Activated T-cell treated with anti-CD3 and anti-CD28 coated beads, Interleukin-2, amount 50 U/mL, for 4 hours (primary cell): ENCODE measurements at regions not wholly inside any gene's neighbourhood (a gene's known extent, or its start where the extent isn't known, plus 50 kb on each side); places are given as distances from the start of the nearest gene placed in this dataset.
A peak's percentile ranks its signal among the peaks of the same experiment; 100 is the strongest.

Source experiments
- ATAC-seq, 2 donors: fragments of 200-7000 bp; cut with Tn5 transposase; one replicate each; pipeline ENCODE4 v1.10.0; 2021
- DNase-seq: peaks from one replicate; pipeline ENCODE4 v3.0.0-alpha.2; 2020
- H3K27me3 Mint-ChIP-seq: one replicate; pipeline ENCODE4 v1.8.0; 2021; ENCODE audit warnings: low read depth, mixed read lengths
- H3K36me3 Mint-ChIP-seq: one replicate; pipeline ENCODE4 v1.8.0; 2022; ENCODE audit warnings: mixed read lengths; ENCODE audit not compliant: insufficient read depth
- H3K4me1 Mint-ChIP-seq: one replicate; pipeline ENCODE4 v1.8.0; 2021; ENCODE audit warnings: low read depth, mixed read lengths
- H3K4me3 Mint-ChIP-seq: one replicate; pipeline ENCODE4 v1.8.0; 2021; ENCODE audit warnings: mild to moderate bottlenecking, moderate library complexity, mixed read lengths
- H3K9me3 Mint-ChIP-seq: one replicate; pipeline ENCODE4 v1.8.0; 2021; ENCODE audit warnings: mixed read lengths

DNA sequence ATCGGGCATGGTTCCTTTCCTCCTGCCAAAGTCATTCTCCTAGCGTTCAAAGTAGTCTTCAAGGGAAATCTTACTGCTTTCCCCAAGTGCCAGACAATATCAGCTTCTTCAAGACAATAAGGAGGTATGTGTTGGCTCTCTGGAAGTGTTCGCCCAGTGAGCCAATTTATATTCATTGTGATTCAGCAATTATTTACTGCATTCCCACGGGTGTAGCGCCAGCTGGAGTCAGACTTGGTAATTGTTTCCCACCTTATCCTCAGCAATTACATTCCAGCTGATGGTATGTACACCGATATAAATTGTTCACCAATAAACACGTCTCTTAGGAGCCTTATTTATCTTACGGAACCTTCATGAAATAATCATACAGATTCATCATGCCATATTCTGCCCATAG is 103.6 kb upstream of the CTNNB1 start:
- H3K9me3 Mint-ChIP-seq, result no peaks in the 10 kb centered on the region
- no peaks in the 10 kb centered on the region for H3K27me3 Mint-ChIP-seq
- no peak for ATAC-seq
- no peaks in the 10 kb centered on the region for H3K4me1 Mint-ChIP-seq
- no peak overlapping the region for H3K4me3 Mint-ChIP-seq
- H3K36me3 Mint-ChIP-seq, result no peaks in the 10 kb centered on the region
- no peak for DNase-seq

DNA sequence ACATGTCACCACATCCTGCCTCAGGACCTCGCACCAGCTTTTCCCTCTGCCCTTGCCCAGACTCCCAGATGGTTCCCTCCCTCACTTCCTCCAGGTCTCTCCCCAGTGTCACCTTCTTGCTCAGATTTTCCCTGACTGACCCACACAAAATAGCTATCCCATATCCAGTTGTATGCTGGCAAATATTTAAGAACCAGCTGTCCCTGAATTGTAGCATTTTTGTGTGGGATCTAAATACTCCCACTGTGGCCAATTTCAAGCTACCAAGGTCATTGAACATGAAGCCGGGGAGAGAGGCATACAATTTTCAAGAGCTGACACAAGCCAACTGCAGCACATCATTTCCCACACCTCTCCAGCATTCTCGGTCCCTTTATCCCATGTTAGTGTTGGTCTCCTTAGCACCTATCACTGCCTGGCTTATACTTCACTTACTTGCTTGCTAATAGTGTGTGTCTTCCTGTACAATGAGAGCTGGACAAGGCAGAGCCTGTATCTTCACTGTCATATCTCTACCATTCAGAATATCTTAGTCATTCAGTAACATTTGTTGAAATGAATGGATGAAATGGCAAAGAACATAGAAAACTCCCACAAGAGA is 101.3 kb upstream of the CTNNB1 start:
- DNase-seq (no peak), ATAC-seq (no peak)
- Mint-ChIP-seq H3K27me3 (no peaks in the 10 kb centered on the region), H3K4me1 (no peaks in the 10 kb centered on the region), H3K9me3 (no peaks in the 10 kb centered on the region), H3K36me3 (no peaks in the 10 kb centered on the region), H3K4me3 (no peak overlapping the region)

DNA sequence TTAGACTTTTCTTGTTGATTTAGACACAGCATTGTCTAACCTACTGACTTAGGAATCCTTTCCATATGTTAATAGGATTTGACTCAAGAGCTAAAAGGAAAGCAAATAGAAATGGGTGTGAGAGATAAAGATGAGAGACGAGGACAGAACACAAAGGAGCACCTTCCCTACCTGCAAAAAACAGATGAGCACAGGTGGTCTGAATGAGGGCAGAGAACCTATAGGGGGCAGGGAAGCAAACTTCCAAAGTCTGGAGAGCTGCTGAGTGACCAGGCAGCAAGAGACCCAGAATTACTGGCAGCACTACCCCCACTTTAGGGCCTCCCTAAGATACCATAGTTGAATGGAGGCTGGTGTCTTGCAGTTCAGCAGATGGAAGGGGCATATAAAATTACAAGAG is 98.1 kb upstream of the CTNNB1 start:
- ATAC-seq (no peak), DNase-seq (no peak)
- Mint-ChIP-seq H3K4me1 (no peaks in the 10 kb centered on the region), H3K9me3 (no peaks in the 10 kb centered on the region), H3K27me3 (no peaks in the 10 kb centered on the region), H3K4me3 (no peak overlapping the region), H3K36me3 (no peaks in the 10 kb centered on the region)

DNA sequence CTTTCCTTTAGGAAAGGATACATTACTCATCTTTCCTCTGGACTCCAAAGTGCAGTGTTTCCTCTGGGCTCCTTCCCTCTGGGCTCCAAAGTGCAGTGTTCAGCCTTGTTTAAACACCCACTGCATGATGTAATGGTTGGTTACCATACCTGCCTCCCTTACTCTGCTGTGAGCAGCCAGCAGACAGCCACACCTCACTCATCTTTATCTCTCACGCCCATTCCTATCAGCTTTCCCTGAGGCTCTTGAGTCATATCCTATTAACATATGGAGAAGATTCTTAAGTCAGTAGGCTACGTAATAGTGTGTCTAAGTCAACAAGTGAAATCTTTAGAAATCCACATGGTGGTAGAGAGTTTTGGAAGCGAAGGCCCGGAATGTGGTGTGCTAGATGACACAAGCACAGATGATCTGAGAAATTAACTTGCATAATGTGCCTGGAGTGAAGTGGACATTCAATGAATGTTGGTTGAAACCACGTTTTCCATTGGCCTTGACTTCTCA is 97.2 kb upstream of the CTNNB1 start:
- Mint-ChIP-seq H3K9me3 (no peaks in the 10 kb centered on the region), H3K4me3 (no peak overlapping the region), H3K27me3 (no peaks in the 10 kb centered on the region), H3K4me1 (no peaks in the 10 kb centered on the region), H3K36me3 (no peaks in the 10 kb centered on the region)
- no peak for DNase-seq
- no peak for ATAC-seq

DNA sequence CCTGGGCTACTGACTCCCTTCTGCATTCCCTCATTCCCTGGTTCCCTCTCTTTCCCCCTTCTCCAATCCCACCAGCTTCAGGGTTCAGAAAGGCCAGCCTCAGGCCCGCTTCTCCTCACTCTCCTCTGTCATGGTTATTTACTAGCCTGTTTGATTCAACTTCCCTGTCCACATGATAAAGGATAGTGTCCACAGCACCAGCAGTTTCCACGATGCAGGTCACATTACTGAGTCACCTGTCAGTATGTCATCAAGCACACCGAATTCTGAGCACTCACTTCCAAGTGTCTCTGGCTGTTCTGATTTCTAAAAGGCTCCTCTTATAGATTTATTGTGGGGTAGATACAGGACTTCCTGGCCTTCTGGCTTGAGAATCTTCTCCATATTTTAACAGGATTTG is 96.6 kb upstream of the CTNNB1 start:
- ATAC-seq (no peak), DNase-seq (no peak)
- Mint-ChIP-seq H3K9me3 (no peaks in the 10 kb centered on the region), H3K4me3 (no peak overlapping the region), H3K27me3 (no peaks in the 10 kb centered on the region), H3K4me1 (no peaks in the 10 kb centered on the region), H3K36me3 (no peaks in the 10 kb centered on the region)

DNA sequence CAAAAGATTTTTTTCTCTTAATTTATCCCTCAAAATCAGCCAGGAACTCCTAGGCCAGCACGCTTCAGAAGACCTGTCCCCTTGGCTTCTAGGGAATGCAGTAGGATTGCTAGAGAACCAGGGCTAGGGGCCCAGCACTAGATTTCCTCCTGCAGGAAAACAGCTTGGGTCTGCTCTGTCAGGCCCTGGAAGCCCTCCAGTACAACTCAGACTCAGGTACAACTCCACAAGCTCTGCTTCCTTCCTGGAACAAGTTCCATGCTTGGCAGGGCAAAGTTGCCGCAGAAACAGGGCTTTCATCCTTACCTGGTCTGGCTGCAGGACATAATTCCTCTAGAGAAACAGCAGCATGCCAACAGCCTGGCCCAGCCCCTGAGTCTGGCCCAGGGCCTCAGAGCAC is 96.1 kb upstream of the CTNNB1 start:
- H3K27me3 Mint-ChIP-seq, result no peaks in the 10 kb centered on the region
- H3K4me1 Mint-ChIP-seq, result no peaks in the 10 kb centered on the region
- H3K9me3 Mint-ChIP-seq, result no peaks in the 10 kb centered on the region
- no peak for DNase-seq
- no peaks in the 10 kb centered on the region for H3K36me3 Mint-ChIP-seq
- no peak overlapping the region for H3K4me3 Mint-ChIP-seq
- ATAC-seq, result no peak

DNA sequence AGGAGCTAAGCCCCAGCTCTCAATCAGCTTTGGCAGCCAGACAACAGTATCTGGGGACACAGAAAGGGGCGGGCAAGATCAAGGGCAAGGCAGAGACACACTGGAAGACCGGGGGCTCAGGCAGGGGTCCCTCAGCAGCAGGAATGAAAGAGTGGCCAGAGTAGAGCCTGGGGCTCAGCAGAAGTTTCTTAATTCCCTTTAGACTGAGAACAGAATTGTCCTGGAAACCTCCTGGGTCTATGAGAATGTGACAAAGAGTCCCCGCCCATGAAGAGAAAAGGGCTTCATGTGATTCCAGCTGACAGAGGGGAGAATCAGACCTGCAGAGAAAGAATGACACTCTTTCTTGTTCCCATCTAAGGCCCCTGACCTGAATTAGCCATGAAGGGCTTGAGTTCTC is 95.2 kb upstream of the CTNNB1 start:
- Mint-ChIP-seq H3K9me3 (no peaks in the 10 kb centered on the region), H3K4me1 (no peaks in the 10 kb centered on the region), H3K27me3 (no peaks in the 10 kb centered on the region), H3K4me3 (no peak overlapping the region), H3K36me3 (no peaks in the 10 kb centered on the region)
- ATAC-seq (no peak), DNase-seq (no peak)

DNA sequence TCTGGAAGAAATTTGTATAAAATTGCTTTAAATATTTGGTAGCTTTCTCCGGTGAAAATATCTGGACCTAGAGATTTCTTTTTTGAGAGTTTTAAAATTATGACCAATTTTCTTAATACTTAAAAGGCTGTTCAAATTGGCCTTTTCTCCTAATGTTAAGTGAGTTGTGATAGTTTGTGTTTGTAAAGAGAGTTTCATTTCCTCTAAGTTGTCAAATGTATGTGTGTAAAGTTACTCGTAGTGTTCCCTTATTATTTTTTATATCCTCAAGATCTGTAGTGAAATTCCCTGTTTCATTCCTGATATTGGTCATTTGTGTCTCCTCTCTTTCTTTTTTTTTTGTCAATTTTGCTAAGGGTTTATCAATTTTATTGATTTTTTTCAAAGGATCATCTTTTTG is 92.6 kb upstream of the CTNNB1 start:
- Mint-ChIP-seq H3K4me1 (no peaks in the 10 kb centered on the region), H3K9me3 (no peaks in the 10 kb centered on the region), H3K4me3 (no peak overlapping the region), H3K36me3 (no peaks in the 10 kb centered on the region), H3K27me3 (peaks cover 2% of the 10 kb centered on the region)
- no peak for DNase-seq
- ATAC-seq, result no peak

DNA sequence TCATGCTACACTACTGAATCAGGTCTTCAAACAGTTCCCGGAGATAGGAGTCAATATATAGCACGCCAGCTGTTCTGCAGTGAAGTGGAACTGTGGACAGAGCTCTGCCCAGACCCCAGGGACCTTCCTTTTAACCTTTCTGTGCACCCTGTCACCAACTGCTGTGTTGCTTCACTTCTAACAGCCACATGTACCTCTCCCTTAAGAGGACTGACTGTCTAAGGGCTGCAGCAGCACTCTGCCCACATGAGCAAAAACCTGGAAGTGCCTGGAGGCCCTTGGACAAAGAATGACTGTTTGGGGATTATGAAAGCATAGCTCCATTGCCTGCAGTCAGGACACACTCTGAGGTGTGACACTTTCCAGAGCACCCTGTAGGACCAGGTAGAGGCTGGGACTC is 88.3 kb upstream of the CTNNB1 start:
- H3K27me3 Mint-ChIP-seq, result peaks cover 2% of the 10 kb centered on the region
- H3K4me1 Mint-ChIP-seq, result no peaks in the 10 kb centered on the region
- ATAC-seq, result no peak
- no peaks in the 10 kb centered on the region for H3K9me3 Mint-ChIP-seq
- DNase-seq, result no peak
- no peaks in the 10 kb centered on the region for H3K36me3 Mint-ChIP-seq
- no peak overlapping the region for H3K4me3 Mint-ChIP-seq

DNA sequence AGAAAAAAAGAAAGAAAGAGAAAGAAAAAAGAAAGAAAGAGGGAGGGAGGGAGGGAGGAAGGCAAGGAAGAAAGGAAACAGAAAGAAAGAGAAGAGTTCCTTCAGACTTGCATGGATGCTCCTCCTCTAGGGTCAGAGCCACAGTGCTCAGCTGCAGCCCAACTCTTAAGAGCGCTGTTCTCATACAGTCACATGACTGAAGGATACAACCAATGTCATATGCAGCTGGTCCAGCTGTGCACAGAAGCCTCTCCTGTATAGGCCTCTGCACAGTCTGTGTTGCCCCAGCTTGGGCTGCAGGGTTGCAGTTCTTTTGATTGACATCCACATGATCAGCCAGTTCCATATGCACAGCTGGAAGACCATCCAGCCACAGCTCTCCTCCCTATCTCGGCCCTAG is 86.8 kb upstream of the CTNNB1 start:
- Mint-ChIP-seq H3K9me3 (no peaks in the 10 kb centered on the region), H3K4me3 (no peak overlapping the region), H3K27me3 (peaks cover 2% of the 10 kb centered on the region), H3K36me3 (no peaks in the 10 kb centered on the region), H3K4me1 (peaks cover 13% of the 10 kb centered on the region)
- DNase-seq (no peak), ATAC-seq (no peak)

DNA sequence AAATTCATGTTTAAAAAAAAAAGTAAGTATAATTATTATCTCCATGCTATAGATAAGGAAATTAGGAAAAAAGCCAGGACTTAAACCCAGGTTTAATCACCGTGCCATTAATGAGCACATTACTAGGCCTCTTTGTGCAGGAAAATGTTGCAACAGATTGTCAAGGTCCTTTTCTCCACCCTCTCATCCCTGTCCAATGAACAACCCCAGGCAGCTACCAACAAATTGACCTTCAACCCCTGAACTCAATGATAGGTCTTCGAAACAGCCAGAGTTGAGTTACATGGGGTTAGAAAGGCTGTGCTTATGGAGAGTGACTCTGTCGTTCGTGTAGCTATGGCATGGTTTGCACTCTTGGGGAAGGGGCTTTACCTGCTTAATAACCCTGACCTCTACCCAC is 84.2 kb upstream of the CTNNB1 start:
- H3K4me1 Mint-ChIP-seq, result peaks cover 30% of the 10 kb centered on the region
- DNase-seq (no peak), ATAC-seq (no peak)
- no peaks in the 10 kb centered on the region for H3K27me3 Mint-ChIP-seq
- no peaks in the 10 kb centered on the region for H3K9me3 Mint-ChIP-seq
- no peak overlapping the region for H3K4me3 Mint-ChIP-seq
- no peaks in the 10 kb centered on the region for H3K36me3 Mint-ChIP-seq

DNA sequence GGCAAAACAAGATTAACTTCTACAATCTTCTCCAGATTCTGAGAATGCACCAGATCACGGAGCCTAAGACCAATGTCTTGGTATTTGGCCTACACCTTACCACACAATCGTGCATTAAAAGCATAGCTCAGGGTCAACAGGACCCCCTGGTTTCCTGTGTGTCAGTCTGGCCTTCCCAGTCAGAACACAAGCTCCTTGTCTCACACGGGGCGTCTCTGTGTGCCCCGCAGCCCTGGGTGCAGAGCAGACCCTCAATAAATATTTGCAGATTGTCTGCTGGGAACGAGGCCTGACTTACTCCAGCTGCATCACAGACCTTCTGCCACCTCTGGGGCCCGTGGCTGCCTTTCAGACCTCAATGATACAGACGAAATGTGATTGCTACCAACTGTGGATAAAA is 82.5 kb upstream of the CTNNB1 start:
- H3K27me3 Mint-ChIP-seq, result no peaks in the 10 kb centered on the region
- DNase-seq (no peak), ATAC-seq (no peak)
- no peaks in the 10 kb centered on the region for H3K9me3 Mint-ChIP-seq
- peaks cover 30% of the 10 kb centered on the region for H3K4me1 Mint-ChIP-seq
- H3K4me3 Mint-ChIP-seq, result peak overlapping the region; percentile 31
- no peaks in the 10 kb centered on the region for H3K36me3 Mint-ChIP-seq

DNA sequence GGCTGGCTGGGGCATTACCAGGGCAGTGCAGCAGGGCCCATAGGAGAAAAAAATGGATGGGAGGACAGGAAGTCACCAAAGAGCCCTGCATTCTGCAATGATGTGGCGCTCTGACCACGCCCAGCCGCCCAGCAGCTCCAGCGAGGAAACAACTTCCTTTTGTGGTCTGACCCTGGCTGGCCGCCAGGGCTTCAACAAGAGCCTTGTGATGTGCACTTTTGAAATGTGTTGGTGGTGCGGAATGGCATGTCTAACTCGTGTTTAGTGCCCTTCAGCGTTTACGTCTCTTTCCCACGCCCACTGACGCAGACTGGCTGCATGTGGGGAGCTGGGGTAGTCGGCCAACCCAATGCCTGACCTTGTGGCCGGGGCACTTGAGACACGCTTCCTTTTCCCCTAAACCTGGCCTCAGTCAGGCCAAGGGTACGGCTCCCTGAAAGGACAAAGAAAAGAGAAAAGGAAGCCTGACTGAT is 81.9 kb upstream of the CTNNB1 start:
- Mint-ChIP-seq H3K36me3 (no peaks in the 10 kb centered on the region), H3K4me3 (peak overlapping the region; percentile 37)

DNA sequence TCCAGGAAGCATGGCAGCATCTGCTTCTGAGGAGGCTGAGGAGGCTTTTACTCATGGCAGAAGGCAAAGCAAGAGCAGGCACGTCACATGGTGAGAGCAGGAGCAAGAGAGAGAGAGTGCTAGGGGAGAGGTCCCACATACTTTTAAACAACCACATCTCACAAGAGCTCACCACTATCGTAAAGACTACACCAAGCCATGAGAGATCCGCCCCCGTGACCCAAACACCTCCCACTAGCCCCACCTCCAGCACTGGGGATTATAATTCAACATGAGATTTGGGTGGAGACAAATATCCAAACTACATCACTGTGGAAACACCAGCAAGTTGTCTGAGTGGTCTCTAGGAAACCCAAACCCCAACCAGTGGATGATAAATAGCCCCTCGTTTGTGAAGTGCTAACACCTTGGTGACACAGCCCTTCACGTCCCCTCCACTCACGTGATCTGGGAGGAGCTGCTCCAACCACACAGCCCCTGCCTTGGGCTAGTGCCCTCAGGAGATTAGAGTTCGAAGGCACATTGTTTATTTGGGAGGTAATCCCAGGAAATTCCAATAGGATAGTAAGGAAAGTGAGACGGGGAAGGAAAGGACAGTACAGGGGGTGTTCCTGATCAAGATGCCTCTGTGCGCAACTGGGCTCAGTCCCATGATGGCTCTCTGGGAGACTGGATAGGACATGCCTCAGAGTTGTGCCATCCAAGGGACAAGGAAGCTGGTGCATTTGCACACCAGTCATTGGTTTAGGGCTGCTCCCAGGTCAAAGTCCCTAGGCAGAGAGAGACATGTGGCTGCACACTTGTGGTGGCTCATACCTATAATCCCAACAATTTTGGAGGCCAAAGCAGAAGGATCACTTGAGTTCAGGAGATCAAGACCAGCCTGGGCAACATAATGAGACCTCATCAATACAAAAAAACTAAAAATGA is 80.6 kb upstream of the CTNNB1 start:
- Mint-ChIP-seq H3K9me3 (no peaks in the 10 kb centered on the region), H3K4me1 (peaks cover 30% of the 10 kb centered on the region), H3K36me3 (no peaks in the 10 kb centered on the region), H3K27me3 (peaks cover 2% of the 10 kb centered on the region), H3K4me3 (no peak overlapping the region)
- DNase-seq, result no peak
- no peak for ATAC-seq

More for the DNA sequence above, 81.9 kb upstream of the CTNNB1 start:
- ATAC-seq, result peak; percentile 91 to 93
- Mint-ChIP-seq H3K27me3 (no peaks in the 10 kb centered on the region), H3K9me3 (no peaks in the 10 kb centered on the region), H3K4me1 (peaks cover 30% of the 10 kb centered on the region)
- peak; percentile 63 for DNase-seq

DNA sequence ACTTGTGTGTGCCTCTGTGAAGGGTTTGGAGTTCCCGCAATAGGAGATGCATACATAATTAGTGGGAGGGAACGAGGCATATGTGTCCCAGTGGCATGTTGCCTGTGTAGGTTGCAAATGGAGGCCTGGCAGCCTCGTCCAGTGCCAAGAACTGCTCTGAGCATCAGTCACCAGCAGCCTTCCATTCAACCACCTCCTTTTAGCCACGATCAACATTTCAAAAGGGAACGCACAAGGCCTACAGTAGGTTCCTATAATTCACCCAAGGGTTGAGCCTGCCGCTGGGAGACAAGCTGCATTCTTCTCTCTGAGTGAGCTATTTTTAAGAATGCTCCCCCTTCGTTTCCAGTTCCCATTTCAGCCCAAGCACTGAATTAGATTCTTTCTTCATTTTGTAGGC is 78.8 kb upstream of the CTNNB1 start:
- peaks cover 3% of the 10 kb centered on the region for H3K36me3 Mint-ChIP-seq
- no peak for ATAC-seq
- no peak overlapping the region for H3K4me3 Mint-ChIP-seq
- H3K9me3 Mint-ChIP-seq, result peaks cover 5% of the 10 kb centered on the region
- DNase-seq, result no peak
- peaks cover 30% of the 10 kb centered on the region for H3K4me1 Mint-ChIP-seq
- H3K27me3 Mint-ChIP-seq, result peaks cover 10% of the 10 kb centered on the region
